ENCODE measurements at regions not wholly inside any gene's neighbourhood (a gene's known extent, or its start where the extent isn't known, plus 50 kb on each side); places are given as distances from the start of the nearest gene placed in this dataset.

DNA sequence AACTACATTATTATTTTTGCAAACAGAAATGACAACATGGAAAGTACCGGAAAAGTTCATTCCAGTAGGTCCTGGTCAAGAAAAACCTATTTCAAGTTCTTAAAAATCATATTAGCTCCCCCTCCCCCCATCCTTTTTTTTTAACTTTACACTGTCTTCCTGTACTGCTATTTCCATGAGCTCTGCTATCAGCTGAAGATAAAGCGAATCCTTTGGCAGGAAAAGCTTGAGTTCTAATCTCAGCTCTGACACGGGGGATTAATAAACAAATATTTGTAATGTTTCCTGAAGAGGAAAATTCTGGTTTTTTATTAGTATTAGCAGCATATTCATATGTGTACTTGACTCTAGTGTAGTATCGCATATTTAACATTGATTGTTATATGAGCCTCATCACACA lies 190.7 kb upstream of the ESRRG start:
- TF ChIP-seq POLR2A (IDR thresholded peaks at IDR 0.05) = no peak
- TF ChIP-seq, protein P1, sequence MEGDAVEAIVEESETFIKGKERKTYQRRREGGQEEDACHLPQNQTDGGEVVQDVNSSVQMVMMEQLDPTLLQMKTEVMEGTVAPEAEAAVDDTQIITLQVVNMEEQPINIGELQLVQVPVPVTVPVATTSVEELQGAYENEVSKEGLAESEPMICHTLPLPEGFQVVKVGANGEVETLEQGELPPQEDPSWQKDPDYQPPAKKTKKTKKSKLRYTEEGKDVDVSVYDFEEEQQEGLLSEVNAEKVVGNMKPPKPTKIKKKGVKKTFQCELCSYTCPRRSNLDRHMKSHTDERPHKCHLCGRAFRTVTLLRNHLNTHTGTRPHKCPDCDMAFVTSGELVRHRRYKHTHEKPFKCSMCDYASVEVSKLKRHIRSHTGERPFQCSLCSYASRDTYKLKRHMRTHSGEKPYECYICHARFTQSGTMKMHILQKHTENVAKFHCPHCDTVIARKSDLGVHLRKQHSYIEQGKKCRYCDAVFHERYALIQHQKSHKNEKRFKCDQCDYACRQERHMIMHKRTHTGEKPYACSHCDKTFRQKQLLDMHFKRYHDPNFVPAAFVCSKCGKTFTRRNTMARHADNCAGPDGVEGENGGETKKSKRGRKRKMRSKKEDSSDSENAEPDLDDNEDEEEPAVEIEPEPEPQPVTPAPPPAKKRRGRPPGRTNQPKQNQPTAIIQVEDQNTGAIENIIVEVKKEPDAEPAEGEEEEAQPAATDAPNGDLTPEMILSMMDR (IDR thresholded peaks at IDR 0.05) = no peak

Data from adrenal gland (tissue), 5 donors.